Fibroblast of peridontal ligament (primary cell): ENCODE measurements at regions not wholly inside any gene's neighbourhood (a gene's known extent, or its start where the extent isn't known, plus 50 kb on each side); places are given as distances from the start of the nearest gene placed in this dataset.
"Not testable (repeated sequence)": the region's sequence is repeated elsewhere in the genome, so short reads cannot be mapped to it uniquely, and the experiment has no call there.

Experiments
- DNase-seq: peaks from one replicate; pipeline ENCODE4 v3.0.0-alpha.2; 2010; ENCODE audit errors: extremely low read depth

- DNase-seq, result no peak
Measured at GRCh38 chr5:112573441-112573840, 154.4 kb upstream of the EPB41L4A start.

DNA sequence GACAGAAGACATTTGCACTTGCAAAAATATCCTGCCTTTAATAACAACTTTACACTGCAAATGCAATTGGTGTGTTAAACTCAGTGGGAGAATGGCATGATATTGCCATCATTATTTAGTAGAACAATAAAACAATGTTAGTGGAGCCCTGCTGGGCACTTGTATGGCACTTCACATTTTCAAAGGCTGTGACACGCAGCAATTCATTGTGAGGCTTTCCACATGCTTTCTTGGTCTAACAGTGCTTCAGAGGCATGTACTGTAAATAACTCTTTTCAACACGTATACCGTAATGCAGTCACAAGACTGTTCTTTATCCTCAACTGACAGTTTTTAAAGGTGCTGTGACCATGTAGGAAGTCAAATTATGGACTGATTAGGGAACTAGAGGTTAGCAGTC is 155.5 kb upstream of the EPB41L4A start:
- DNase-seq, result no peak

GRCh38 chr5:112576298-112576925 is 157.3 kb upstream of the EPB41L4A start:
- DNase-seq, result no peak

- no peak for DNase-seq
Measured at GRCh38 chr5:112579599-112580170, 158.0 kb upstream of the APC start.

DNA sequence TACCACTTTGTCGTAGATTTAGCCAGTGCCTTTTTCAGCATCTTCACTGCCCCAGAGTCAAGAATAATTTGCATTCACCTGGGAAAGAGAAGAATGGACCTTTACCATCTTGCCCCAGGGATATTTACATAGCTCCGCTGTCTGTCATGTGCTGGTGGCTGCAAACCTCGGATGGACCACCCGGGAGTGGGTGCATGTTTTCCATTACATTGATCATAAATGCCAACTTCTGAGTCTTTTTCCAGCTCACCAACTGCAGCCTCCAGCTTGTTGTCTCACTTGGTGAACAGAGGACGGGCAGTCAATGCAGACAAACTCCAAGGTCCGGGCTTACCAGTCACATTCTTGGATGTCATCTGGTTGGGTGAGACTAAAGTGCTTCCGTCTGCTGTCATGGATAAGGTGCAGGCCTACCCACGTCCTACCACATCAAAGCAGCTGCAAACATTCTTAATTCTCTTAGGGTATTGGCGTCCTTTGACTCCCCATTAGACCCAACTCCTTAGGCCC is 155.8 kb upstream of the APC start:
- DNase-seq, result no peak

DNA sequence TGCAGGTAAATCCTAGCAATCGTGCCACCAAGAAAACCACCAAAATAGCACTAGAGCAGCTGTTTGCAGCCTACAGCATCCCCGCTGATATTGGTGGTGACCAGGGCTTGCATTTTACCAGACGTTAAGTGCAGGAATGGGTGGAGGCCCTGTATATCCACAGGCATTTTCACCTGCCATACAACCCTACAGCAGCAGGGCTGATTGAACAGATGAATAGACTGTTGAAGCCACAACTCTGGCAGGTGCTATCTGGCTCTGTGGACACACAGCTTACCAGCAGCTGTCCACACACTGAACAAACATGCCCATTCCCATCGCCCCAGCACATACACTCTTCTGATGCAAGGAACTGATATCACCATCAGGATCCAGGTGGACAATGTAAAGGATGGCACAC is 154.5 kb upstream of the APC start:
- no peak for DNase-seq

DNA sequence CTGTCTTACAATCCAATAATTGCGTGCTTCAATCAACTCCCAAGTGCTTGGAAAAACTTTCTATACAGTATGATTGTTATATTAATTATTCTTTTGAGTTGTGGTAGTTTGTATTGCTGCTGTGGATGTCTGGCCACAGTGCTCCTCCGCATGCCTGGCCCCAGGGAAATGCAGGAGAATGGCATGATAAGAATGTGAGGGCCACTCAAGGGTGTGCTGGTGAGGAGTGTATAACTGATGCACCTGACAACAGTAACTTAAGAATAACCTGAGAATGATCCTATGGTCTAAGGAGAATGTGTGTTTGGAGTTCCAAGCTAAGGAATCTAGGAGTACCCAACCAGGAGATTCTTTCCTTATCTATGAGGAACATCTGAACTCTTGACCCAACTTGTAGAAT is 152.9 kb upstream of the APC start:
- DNase-seq, result no peak

- DNase-seq, result no peak
Measured at GRCh38 chr5:112586596-112587062, 151.1 kb upstream of the APC start.

- not testable (repeated sequence) for DNase-seq
Measured at GRCh38 chr5:112590858-112591257, 146.8 kb upstream of the APC start.

DNA sequence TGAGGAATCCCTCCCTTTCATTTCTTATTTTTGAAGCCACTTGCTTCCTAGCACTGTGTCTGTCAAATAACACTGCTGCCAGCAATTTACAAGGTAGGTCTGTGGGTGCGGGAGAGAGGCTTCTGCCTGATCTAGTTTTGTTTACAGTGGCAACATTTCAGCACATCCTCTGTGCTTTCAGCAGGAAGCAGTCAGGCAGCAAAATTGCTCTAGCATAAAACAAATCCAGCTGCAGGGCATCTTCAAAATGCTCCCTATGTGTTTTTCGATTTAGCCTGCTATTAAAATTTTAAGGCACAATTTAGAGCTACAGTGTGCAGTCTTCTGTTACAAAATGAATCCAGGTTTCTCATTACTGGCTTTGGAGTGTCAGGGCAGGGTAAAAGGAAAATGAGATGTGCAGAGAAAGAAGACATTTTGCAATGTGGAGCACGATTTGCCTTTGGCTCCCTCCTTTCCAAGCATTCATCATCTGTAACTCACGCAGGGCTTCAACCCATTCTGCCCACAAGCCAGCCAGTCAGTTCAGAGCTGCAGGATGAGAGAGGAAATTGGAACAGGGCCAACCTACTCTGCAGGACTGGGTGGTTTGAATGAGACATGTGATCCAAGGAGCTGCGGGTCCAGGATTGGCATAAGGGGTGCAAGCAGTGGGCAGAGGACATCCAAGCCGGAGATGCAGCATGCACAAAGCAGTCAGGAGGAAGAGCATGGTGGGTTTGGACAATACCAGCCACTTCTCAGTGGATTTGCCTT is 143.4 kb upstream of the APC start:
- no peak for DNase-seq

DNA sequence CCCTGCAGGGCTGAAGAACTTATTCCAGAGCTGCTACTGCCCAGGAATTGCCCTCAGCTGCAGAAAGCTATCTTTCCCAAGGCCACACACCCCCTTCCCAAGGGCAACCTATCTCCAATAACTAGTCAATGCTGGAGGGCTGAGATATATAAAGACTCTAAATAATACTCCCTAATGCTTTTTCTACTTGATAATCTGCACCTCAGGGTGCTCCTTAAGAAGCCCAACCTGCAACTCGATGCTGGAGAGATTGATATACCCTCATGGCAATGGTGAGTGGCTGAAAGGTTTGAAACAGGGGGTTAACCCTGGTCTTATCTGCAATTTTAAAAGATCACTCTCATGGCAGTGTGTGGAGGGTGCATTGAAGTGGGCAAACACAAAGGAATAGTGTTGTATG is 142.7 kb upstream of the APC start:
- no peak for DNase-seq

DNA sequence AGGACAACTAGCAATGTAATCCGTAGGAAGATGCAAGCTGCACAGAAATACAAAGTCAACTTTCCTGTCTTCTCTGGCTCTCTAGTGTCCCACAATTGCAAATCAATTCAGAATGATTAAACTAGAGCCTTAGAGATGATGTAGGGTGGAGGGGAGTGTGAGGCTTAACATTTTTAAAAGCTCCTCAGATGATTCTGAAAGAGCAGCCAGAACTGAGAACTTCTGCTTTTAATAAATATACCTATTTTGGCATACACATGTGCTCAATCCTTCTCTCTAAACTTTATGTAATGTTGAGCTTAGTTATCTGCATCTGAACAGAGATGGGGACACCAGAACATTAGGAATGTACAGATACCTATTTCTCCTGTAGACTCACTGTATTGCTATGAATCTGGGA is 139.9 kb upstream of the APC start:
- DNase-seq, result no peak

DNA sequence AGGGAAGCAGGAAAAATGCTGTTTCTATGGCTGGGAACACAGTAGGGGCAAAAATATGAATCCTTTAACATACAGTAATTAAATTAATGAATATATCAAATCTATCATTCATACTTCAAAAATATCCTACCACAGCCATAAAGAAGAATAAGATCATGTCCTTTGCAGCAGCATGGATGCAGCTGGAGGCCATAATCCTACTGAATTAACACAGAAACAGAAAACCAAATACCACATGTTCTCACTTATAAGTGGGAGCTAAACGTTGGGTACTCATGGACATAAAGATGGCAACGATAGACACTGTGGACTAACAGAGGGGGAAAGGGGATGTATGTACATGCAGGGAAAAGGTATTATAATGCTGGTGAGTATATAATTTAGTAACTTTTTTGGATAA is 137.2 kb upstream of the APC start:
- not testable (repeated sequence) for DNase-seq

DNA sequence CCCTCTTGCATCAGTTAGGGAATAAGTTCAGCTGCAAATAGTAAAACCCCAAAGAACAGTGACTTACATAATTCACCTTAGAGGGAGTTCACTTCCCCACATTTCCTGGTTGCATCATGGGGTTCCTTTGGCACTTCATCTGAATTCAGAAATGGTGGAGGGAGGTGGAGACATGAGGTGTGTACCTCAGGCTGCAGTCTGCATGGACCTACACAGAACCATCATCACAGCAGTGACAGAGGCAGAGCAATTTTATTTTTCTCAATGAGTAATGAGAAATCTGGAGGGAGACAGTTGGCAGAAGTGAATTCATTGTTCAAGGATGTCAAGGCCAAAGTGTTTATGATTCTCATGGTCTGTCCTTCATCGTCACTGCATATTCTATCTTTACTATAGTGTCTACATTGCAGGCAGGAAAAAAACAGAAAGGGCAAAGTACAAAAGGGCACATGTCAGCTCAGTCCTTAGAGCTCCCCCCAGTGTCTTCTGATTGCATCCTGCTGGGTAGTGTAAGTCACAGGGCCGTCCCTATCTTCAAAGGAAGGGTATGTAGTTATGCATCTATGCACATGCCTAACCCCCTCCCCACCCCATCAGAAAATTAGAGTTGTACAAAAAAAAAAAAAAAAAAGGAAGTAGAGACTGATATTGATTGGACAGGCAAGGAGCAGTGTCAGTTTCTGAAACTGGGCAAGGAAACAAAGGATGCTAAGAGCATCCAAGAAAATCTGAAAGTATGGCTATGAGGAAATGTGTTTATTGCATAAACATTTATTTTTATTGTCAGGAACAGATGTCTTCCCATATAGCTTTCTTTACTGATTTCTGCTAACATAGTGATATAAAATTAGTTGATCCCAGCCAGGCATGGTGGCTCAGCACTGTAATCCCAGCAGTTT is 132.7 kb upstream of the APC start:
- DNase-seq, result peak; percentile 13

- DNase-seq, result no peak
Measured at GRCh38 chr5:112608975-112609374, 128.7 kb upstream of the APC start.

DNA sequence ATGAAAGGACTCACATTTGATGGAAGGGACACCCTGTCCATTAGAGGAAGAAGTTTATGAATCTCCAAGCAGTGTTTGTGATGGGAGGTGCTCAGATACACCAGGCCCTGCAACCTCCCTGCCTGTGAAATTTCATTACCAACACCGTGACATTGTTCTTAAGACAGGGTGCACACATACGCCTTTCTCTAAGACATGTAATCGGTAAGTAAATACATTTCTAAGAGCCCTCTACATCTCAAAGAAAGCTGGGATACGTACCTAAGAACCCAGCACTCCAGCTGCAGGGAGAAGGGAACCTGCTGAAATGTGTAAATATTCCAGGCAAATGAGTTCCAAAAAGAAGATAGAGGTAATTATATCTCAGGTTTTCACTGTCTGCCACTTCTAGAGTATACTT is 125.0 kb upstream of the APC start:
- DNase-seq, result no peak

DNA sequence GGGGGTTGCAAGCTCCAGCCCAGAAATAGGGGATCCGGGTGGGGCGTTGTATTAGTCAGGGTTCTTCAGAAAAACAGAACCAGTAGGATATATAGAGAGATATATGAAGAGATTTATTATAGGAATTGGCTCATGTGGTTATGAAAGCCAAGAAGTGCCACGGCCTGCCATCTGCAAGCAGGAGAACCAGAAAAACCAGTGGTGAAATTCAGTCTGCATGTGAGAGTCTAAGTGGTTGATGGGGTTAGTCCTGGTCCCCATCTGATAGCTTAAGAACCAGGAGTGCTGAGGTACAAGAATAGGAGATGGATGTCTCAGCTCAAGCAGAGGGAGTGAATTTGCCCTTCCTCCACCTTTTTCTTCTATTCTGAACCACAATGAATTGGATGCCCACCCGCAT is 123.4 kb upstream of the APC start:
- DNase-seq, result no peak

DNA sequence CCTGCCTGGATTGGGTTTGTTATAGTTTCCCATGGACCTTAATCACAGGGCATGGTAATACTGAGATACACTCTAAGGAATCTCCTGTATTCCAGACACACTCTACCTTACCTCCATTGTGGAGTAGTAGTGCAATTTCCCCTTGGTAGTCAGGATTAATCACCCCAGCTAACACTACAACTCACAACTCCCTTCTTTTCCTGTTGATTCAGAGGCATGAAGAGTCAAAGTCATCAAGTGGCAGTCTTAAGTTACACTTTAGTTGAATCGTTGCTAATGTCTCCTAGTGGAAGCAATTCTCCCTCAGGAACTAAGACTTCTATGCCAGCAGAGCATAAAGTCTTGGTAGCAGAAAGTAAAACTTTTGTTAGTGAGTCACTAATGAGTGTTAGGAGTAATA is 122.7 kb upstream of the APC start:
- no peak for DNase-seq

GRCh38 chr5:112616812-112617547 is 120.7 kb upstream of the APC start:
- DNase-seq, result no peak

DNA sequence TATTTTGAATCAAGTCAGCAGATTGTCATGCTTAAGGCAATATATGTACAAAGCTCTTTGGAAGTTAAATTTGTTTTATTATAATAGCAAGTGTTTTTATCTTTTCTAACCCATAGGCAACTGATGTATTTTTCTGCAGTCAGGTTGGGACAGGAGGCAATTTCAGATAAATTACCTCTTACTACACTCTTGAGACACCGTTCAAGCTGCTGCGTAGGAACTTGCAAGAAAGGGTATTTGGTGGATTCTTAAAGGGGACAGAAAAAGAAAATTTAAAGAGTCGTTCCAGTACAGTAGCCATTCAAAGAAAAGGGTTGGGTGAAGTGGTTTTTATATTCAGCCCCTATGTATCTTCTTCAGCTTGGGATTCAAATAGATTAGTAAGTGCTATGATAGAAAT is 112.4 kb upstream of the APC start:
- DNase-seq, result no peak

DNA sequence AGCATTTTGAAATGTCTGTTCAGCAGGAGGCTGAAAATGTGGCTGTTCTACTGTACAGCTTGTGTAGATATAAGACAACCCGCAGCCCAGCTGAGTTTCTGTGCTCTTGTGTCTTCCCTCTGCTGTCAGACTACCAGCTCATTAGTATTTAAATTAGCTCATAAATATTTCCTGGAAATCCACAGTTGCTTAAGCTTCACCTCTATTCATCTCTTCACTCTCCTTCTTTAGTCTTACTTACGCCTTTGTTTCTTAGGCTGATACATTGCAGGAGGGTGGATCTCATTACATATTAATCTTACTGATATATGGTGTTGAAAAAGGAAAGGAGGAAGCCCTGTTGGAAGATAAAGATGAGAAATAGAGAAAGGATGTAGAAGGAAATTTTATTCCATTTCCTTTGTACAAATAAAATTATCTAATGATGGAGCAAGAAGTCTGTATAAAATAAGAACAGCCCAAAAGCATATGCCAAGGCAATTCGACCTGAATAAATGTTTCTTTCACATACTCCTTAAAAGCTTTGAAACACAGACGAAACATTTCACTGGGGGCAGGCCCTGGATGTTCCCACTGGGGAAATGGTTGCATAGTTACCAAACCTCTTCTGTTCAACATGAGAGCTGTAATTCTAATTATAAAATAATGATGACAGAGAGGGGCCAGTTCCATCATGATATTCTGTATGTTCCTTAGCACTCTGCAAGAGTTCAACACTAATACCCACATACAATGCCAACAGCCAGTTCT is 111.8 kb upstream of the APC start:
- DNase-seq, result no peak
